Natural killer cell (primary cell): ENCODE measurements at regions not wholly inside any gene's neighbourhood (a gene's known extent, or its start where the extent isn't known, plus 50 kb on each side); places are given as distances from the start of the nearest gene placed in this dataset.

Experiments used
- ATAC-seq, 3 donors: fragments of 150-1000 bp in 2 of 3; fragments of 200-7000 bp in 1 of 3; cut with Tn5 transposase; 1 replicate in 1 of 3; 2 replicates in 2 of 3; pipeline ENCODE4 v1.10.0; 2021; ENCODE audit warnings: mild to moderate bottlenecking in 2 of 3, moderate library complexity in 2 of 3
- DNase-seq, 2 donors: peaks; one replicate each; pipeline versions ENCODE4 v3.0.0 to v3.0.0-alpha.2; 2013 to 2021; ENCODE audit warnings: mixed read lengths in 1 of 2
- H3K27ac ChIP-seq: one replicate; pipeline ENCODE4 v1.5.1; 2013; ENCODE audit warnings: mild to moderate bottlenecking, low read length
- H3K27me3 ChIP-seq: one replicate; pipeline ENCODE4 v1.6.1; 2013; ENCODE audit warnings: low read length; ENCODE audit not compliant: control insufficient read depth, insufficient read depth
- H3K36me3 ChIP-seq: one replicate; pipeline ENCODE4 v1.6.1; 2013; ENCODE audit warnings: low read length; ENCODE audit not compliant: control insufficient read depth, insufficient read depth
- H3K4me1 ChIP-seq: one replicate; pipeline ENCODE4 v1.6.1; 2013; ENCODE audit warnings: low read length; ENCODE audit not compliant: control insufficient read depth, insufficient read depth
- H3K4me3 ChIP-seq: one replicate; pipeline ENCODE4 v1.5.1; 2013; ENCODE audit warnings: low read length
- H3K9me3 ChIP-seq: one replicate; pipeline ENCODE4 v1.6.1; 2013; ENCODE audit warnings: low read length; ENCODE audit not compliant: control insufficient read depth, insufficient read depth
- H3K27ac Mint-ChIP-seq, 2 donors: one replicate each; pipeline ENCODE4 v1.8.0; 2022; ENCODE audit warnings: mild to moderate bottlenecking in 2 of 2, mixed read lengths in 2 of 2, moderate library complexity in 1 of 2
- H3K27me3 Mint-ChIP-seq, 2 donors: one replicate each; pipeline ENCODE4 v1.8.0; 2022; ENCODE audit warnings: low read depth in 2 of 2, mixed read lengths in 2 of 2
- H3K36me3 Mint-ChIP-seq: one replicate; pipeline ENCODE4 v1.8.0; 2022; ENCODE audit warnings: mixed read lengths
- H3K4me1 Mint-ChIP-seq, 2 donors: one replicate each; pipeline ENCODE4 v1.8.0; 2022; ENCODE audit warnings: mixed read lengths in 2 of 2
- H3K4me3 Mint-ChIP-seq: one replicate; pipeline ENCODE4 v1.8.0; 2022; ENCODE audit warnings: mild to moderate bottlenecking, moderate library complexity, mixed read lengths
- H3K9me3 Mint-ChIP-seq, 2 donors: one replicate each; pipeline ENCODE4 v1.8.0; 2022; ENCODE audit warnings: mixed read lengths in 2 of 2
- CTCF ChIP-seq: fragments of 200-600 bp; IDR thresholded peaks from one replicate; pipeline ENCODE4 v1.8.0; 2022; ENCODE audit warnings: antibody characterized with exemption
- WGBS: methylation state at CpG from one replicate; pipeline ENCODE4 v1.1.7; 2013; ENCODE audit warnings: missing lambda C conversion rate; ENCODE audit not compliant: insufficient coverage; 5-methylcytosine and 5-hydroxymethylcytosine counted together
- intact Hi-C: fragments of 100-400 bp; cut with micrococcal nuclease; formaldehyde crosslinking; loops from one replicate; pipeline ENCODE4 v1.14.2; 2022

GRCh38 chr4:38392223-38392855 lies 271.7 kb upstream of the KLF3 start:
- H3K4me3 ChIP-seq, result no peak overlapping the region
- no peaks in the 10 kb centered on the region for H3K27me3 ChIP-seq
- H3K4me3 Mint-ChIP-seq, result no peak overlapping the region
- intact Hi-C loops, result no loop called here
- H3K27ac ChIP-seq, result no peak overlapping the region
- no peaks in the 10 kb centered on the region for H3K4me1 ChIP-seq
- 100% methylated on average over 1 of the region's 1 CpG for WGBS
- H3K27me3 Mint-ChIP-seq, result no peaks in the 10 kb centered on the region
- peaks cover 18% of the 10 kb centered on the region for H3K9me3 ChIP-seq
- peaks cover 7 to 8% of the 10 kb centered on the region in 2 donors for H3K9me3 Mint-ChIP-seq
- no peak for TF ChIP-seq CTCF
- peaks cover 7 to 9% of the 10 kb centered on the region in 2 donors for H3K4me1 Mint-ChIP-seq
- ATAC-seq (no peak), DNase-seq (no peak)
- H3K36me3 Mint-ChIP-seq, result peaks cover 11% of the 10 kb centered on the region
- H3K36me3 ChIP-seq, result no peaks in the 10 kb centered on the region
- no peak overlapping the region for H3K27ac Mint-ChIP-seq

DNA sequence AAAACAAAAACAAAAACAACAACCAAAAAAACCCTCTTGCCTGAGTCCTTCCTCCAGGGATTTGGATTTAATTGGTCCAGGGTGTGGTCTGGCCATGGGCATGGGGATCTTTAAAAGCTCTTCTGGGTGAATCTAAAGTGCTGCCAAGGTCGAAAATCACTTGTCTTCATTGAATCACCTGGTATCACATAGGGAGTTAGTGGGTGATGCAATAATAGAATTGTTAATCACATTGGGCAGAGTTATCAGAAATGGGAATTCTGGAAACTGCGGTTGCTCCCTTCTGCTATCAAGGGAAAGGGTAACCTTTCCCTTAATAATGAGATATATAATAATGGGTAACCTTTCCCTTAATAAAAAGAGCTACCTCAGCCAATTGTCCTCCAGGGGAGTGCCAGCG lies 267.9 kb upstream of the KLF3 start:
- H3K27me3 Mint-ChIP-seq, result no peaks in the 10 kb centered on the region
- no peak for TF ChIP-seq CTCF
- peaks cover 11% of the 10 kb centered on the region for H3K36me3 Mint-ChIP-seq
- 97% methylated on average over 2 of the region's 3 CpGs for WGBS
- peaks cover 0 to 5% of the 10 kb centered on the region in 2 donors for H3K4me1 Mint-ChIP-seq
- Histone ChIP-seq H3K27ac (no peak overlapping the region), H3K36me3 (no peaks in the 10 kb centered on the region), H3K4me1 (no peaks in the 10 kb centered on the region), H3K9me3 (peaks cover 17% of the 10 kb centered on the region), H3K4me3 (no peak overlapping the region), H3K27me3 (no peaks in the 10 kb centered on the region)
- H3K4me3 Mint-ChIP-seq, result no peak overlapping the region
- ATAC-seq (no peak), DNase-seq (no peak)
- intact Hi-C loops, result no loop called here
- H3K27ac Mint-ChIP-seq, result no peak overlapping the region
- peaks cover 7 to 8% of the 10 kb centered on the region in 2 donors for H3K9me3 Mint-ChIP-seq

DNA sequence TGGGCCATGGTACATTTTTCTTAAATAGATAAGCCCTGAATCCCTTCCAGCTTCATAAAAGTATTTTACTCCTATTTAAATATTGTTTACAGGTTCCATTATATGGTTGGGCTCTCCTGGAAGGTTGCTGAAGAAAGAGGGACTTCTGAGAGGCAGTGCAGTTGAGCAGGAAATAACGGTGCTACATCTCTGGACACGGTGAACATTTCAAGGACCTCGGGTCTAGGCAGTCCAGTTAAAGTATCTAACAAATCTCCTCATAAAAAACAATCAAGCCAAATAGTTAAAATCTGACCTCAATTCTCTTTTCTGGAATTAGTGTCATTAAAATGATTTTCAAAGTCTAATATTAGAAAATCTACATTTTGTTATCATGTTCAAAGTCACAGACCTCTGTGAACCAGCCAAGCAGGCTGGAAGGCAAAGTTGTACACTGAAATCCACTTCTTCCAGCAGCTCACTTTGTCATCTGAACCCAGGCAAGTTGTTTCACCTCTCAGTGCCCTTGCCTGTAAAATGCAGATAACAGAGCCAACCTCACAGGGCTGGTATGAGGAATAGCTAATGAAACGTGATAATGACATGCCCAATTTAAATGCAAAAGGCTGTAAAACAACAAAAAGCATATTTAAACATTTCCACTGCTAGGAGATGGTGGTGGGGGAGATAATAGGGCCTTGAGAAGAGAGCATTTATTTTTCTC lies 267.0 kb upstream of the KLF3 start:
- H3K27ac ChIP-seq, result no peak overlapping the region
- H3K9me3 ChIP-seq, result peaks cover 12% of the 10 kb centered on the region
- Mint-ChIP-seq H3K9me3 (peaks cover 1 to 2% of the 10 kb centered on the region in 2 donors), H3K4me1 (peaks cover 0 to 5% of the 10 kb centered on the region in 2 donors), H3K27me3 (no peaks in the 10 kb centered on the region), H3K36me3 (peaks cover 4% of the 10 kb centered on the region), H3K4me3 (no peak overlapping the region), H3K27ac (no peak overlapping the region)
- H3K4me1 ChIP-seq, result no peaks in the 10 kb centered on the region
- intact Hi-C loops, result no loop called here
- TF ChIP-seq CTCF, result no peak
- H3K27me3 ChIP-seq, result no peaks in the 10 kb centered on the region
- no peak for ATAC-seq
- WGBS, result 100% methylated on average over 2 of the region's 4 CpGs
- no peak for DNase-seq
- H3K4me3 ChIP-seq, result no peak overlapping the region
- no peaks in the 10 kb centered on the region for H3K36me3 ChIP-seq
